ENCODE measurements at regions not wholly inside any gene's neighbourhood (a gene's known extent, or its start where the extent isn't known, plus 50 kb on each side); places are given as distances from the start of the nearest gene placed in this dataset.

DNA sequence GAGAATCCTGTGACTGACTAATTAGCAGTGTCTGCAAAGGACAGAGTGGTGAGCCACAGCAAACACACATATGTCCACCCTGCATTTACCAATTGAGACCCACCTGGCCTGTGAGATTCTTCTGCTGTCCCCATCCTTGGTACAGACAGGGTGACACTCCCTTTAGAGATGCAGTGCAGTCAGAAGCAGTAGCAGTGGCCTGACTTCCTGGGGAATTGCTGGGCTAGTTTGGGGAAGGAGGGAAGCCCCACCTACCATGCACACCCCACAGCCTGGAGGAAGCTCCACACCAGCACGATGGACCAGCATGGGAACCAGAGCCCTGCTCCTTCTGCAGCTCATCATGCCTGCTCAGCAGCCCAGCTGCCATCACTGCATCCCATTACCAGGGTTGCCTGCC is 924.9 kb upstream of the ZNF722 start:
- H3K27me3 ChIP-seq: no peaks in the 10 kb centered on the region
- no peak overlapping the region for H3K27ac ChIP-seq
- H3K36me3 ChIP-seq: no peaks in the 10 kb centered on the region
- no peak overlapping the region for H3K4me3 ChIP-seq
- no CpG with 5 or more reads among the region's 1 CpG for WGBS (ENCODE audit: insufficient coverage, low coverage, low lambda C conversion rate, missing lambda C conversion rate)
- no peak for TF ChIP-seq POLR2A (IDR thresholded peaks at IDR 0.05)
- TF ChIP-seq, protein P1, sequence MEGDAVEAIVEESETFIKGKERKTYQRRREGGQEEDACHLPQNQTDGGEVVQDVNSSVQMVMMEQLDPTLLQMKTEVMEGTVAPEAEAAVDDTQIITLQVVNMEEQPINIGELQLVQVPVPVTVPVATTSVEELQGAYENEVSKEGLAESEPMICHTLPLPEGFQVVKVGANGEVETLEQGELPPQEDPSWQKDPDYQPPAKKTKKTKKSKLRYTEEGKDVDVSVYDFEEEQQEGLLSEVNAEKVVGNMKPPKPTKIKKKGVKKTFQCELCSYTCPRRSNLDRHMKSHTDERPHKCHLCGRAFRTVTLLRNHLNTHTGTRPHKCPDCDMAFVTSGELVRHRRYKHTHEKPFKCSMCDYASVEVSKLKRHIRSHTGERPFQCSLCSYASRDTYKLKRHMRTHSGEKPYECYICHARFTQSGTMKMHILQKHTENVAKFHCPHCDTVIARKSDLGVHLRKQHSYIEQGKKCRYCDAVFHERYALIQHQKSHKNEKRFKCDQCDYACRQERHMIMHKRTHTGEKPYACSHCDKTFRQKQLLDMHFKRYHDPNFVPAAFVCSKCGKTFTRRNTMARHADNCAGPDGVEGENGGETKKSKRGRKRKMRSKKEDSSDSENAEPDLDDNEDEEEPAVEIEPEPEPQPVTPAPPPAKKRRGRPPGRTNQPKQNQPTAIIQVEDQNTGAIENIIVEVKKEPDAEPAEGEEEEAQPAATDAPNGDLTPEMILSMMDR (IDR thresholded peaks at IDR 0.05): no peak
- H3K9me3 ChIP-seq: no peaks in the 10 kb centered on the region
- peak in 1 of 3 donors; percentile 28 for DNase-seq
- ATAC-seq: no peak
- H3K4me1 ChIP-seq: no peaks in the 10 kb centered on the region
- intact Hi-C loops (cut with DNase I): no loop called here

DNA sequence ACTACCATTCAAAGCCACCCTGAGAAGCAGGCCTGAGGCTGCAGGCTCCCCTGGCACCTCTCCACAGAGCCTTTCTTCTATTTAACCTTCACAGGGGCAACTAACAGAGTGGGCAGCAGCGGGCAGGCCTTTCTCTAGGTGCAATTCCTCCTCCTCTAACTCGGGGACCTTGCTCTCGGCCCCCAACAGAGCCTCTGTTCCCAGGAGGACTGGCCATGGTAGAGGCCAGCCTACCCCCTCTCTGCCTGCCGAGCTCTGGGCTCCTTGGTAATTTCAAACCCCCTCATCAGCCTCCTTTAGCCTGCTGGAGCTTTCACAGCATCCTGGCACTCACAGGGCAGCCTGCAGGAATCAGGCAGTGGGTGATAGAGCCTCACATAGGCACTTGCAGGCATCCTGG is 920.8 kb upstream of the ZNF722 start:
- intact Hi-C loops (cut with DNase I): no loop called here
- DNase-seq (no peak), ATAC-seq (no peak)
- Histone ChIP-seq H3K4me1 (no peaks in the 10 kb centered on the region), H3K4me3 (no peak overlapping the region), H3K9me3 (no peaks in the 10 kb centered on the region), H3K27me3 (no peaks in the 10 kb centered on the region), H3K27ac (no peak overlapping the region), H3K36me3 (no peaks in the 10 kb centered on the region)
- TF ChIP-seq POLR2A (IDR thresholded peaks at IDR 0.05): no peak
- TF ChIP-seq, protein P1 (IDR thresholded peaks at IDR 0.05): no peak
- 15% methylated on average over 4 of the region's 4 CpGs for WGBS (ENCODE audit: insufficient coverage, low coverage, low lambda C conversion rate, missing lambda C conversion rate)

- WGBS (ENCODE audit: insufficient coverage, low coverage, low lambda C conversion rate, missing lambda C conversion rate): 0% methylated on average over 1 of the region's 2 CpGs
- H3K27ac ChIP-seq: no peak overlapping the region
- no peaks in the 10 kb centered on the region for H3K36me3 ChIP-seq
- H3K9me3 ChIP-seq: peaks cover 0 to 6% (median 0%) of the 10 kb centered on the region in 4 donors
- H3K27me3 ChIP-seq: no peaks in the 10 kb centered on the region
- DNase-seq: no peak
- ATAC-seq: no peak
- intact Hi-C loops (cut with DNase I): no loop called here
- no peaks in the 10 kb centered on the region for H3K4me1 ChIP-seq
- no peak overlapping the region for H3K4me3 ChIP-seq
- TF ChIP-seq, protein P1 (IDR thresholded peaks at IDR 0.05): no peak
- no peak for TF ChIP-seq POLR2A (IDR thresholded peaks at IDR 0.05)
These were observed 918.2 kb upstream of the ZNF722 start for GRCh38 chr7:63080406-63080805.

- peaks cover 0 to 6% (median 0%) of the 10 kb centered on the region in 4 donors for H3K9me3 ChIP-seq
- ATAC-seq: no peak
- H3K4me3 ChIP-seq: no peak overlapping the region
- H3K27ac ChIP-seq: no peak overlapping the region
- H3K4me1 ChIP-seq: no peaks in the 10 kb centered on the region
- TF ChIP-seq, protein P1 (IDR thresholded peaks at IDR 0.05): no peak
- no peak for TF ChIP-seq POLR2A (IDR thresholded peaks at IDR 0.05)
- no peaks in the 10 kb centered on the region for H3K27me3 ChIP-seq
- no peaks in the 10 kb centered on the region for H3K36me3 ChIP-seq
- intact Hi-C loops (cut with DNase I): no loop called here
- 45% methylated on average over 3 of the region's 4 CpGs for WGBS (ENCODE audit: insufficient coverage, low coverage, low lambda C conversion rate, missing lambda C conversion rate)
- no peak for DNase-seq
These were observed 917.8 kb upstream of the ZNF722 start for GRCh38 chr7:63080831-63081230.
